Pancreas (tissue), 10 donors: ENCODE measurements at regions not wholly inside any gene's neighbourhood (a gene's known extent, or its start where the extent isn't known, plus 50 kb on each side); places are given as distances from the start of the nearest gene placed in this dataset.

ENCODE experiments used
- ATAC-seq, 4 donors: fragments of 200-7000 bp; cut with Tn5 transposase; one replicate each; pipeline versions ENCODE4 v1.8.0 to v1.9.1; 2020; ENCODE audit warnings: mild to moderate bottlenecking in 4 of 4, moderate library complexity in 4 of 4
- DNase-seq, 6 donors: peaks; one replicate each; pipeline ENCODE4 v3.0.0-alpha.2; 2020
- FAIRE-seq: peaks from 2 replicates; lab custom pipeline; 2012; peaks lifted over from hg19 to GRCh38; lab: Jason Lieb, UNC
- H3K27ac ChIP-seq, 4 donors: fragments of 200-600 bp; sonication (generic); 1 replicate in 3 of 4; 2 replicates in 1 of 4; pipeline versions ENCODE4 v1.5.0 to v1.8.0; 2020
- H3K27me3 ChIP-seq, 4 donors: fragments of 200-600 bp; one replicate each; pipeline ENCODE4 v1.8.0; 2021
- H3K36me3 ChIP-seq, 3 donors: fragments of 200-600 bp; sonication (generic) in 1 of 3; one replicate each; pipeline versions ENCODE4 v1.5.0 to v1.8.0; 2020 to 2021
- H3K4me1 ChIP-seq, 3 donors: fragments of 200-600 bp; one replicate each; pipeline ENCODE4 v1.8.0; 2021
- H3K4me3 ChIP-seq, 4 donors: fragments of 200-600 bp; sonication (generic) in 2 of 4; one replicate each; pipeline versions ENCODE4 v1.5.0 to v1.8.0; 2020 to 2021
- H3K9me3 ChIP-seq, 4 donors: fragments of 200-600 bp; one replicate each; pipeline ENCODE4 v1.8.0; 2021
- WGBS, 2 donors: extraction: QIAGEN DNeasy Blood & Tissue Kit; methylation state at CpG; one replicate each; pipeline ENCODE4 v1.1.7; 2013; 5-methylcytosine and 5-hydroxymethylcytosine counted together
- intact Hi-C, 3 donors: fragments of 100-400 bp; cut with DNase I; formaldehyde crosslinking; loops; one replicate each; pipeline versions ENCODE4 v1.11.1 to v1.14.2; 2022
- TF ChIP-seq, protein P1 (sequence below), 4 donors: fragments of 200-600 bp; sonication (generic) in 3 of 4; IDR thresholded peaks; one replicate each; pipeline versions ENCODE4 v1.5.0 to v1.8.0; 2021; ENCODE audit warnings: antibody characterized with exemption in 4 of 4
- donor health status: healthy with polysubstance abuse.
- donor health status: DM: no; HTN: no; CAD: no; lungs with moderate emphysema.
- donor health status: DM: no; HTN: no; CAD: no.
- donor health status: control.
- donor health status: control.
- donor health status: Bipolar disorder and iron deficiency.
- donor health status: DM: yes; HTN: yes; CAD: no.
- donor health status: DM: no; HTN: no; CAD: no.
- donor health status: DM: no; HTN: no; CAD: no.
- donor health status: DM: yes; HTN: yes; CAD: no.

GRCh38 chr3:159319156-159319555 lies 517.3 kb downstream of the MFSD1 start:
- Histone ChIP-seq H3K27me3 (no peaks in the 10 kb centered on the region), H3K36me3 (no peaks in the 10 kb centered on the region), H3K4me1 (no peaks in the 10 kb centered on the region), H3K4me3 (no peak overlapping the region), H3K9me3 (no peaks in the 10 kb centered on the region), H3K27ac (no peak overlapping the region)
- ATAC-seq (no peak), DNase-seq (no peak), FAIRE-seq (no peak)
- intact Hi-C loops: no loop called here
- TF ChIP-seq, protein P1, sequence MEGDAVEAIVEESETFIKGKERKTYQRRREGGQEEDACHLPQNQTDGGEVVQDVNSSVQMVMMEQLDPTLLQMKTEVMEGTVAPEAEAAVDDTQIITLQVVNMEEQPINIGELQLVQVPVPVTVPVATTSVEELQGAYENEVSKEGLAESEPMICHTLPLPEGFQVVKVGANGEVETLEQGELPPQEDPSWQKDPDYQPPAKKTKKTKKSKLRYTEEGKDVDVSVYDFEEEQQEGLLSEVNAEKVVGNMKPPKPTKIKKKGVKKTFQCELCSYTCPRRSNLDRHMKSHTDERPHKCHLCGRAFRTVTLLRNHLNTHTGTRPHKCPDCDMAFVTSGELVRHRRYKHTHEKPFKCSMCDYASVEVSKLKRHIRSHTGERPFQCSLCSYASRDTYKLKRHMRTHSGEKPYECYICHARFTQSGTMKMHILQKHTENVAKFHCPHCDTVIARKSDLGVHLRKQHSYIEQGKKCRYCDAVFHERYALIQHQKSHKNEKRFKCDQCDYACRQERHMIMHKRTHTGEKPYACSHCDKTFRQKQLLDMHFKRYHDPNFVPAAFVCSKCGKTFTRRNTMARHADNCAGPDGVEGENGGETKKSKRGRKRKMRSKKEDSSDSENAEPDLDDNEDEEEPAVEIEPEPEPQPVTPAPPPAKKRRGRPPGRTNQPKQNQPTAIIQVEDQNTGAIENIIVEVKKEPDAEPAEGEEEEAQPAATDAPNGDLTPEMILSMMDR (IDR thresholded peaks at IDR 0.05): no peak

DNA sequence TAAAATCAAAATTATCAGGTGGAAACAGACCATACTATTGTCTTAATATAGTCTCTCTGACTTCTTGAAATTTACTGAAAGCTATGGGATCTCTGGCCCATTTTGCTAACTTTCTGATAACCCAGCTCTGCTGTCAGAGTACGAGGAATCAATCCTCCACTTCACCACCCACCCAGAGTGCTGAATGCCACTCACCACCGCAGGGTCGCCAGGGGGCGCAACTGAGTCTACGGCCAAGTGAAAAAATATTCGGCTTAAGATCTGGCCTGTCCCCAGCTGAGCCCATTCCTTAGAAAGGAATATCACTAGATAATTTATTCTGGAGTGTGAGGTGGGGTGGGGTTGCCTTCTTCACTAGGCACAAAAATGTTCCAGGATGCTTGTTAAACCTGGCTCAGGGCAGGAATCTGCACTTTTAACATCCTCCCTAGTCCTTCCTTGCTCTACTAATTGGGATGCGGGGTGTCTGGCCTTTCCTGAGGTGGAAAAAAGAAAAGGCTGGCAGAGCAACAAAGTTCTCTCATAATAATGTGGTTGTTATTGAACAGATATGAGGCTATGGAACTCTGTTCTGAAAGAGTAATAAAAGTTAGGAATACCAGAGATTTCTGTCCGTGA lies 520.6 kb downstream of the MFSD1 start:
- no peak overlapping the region for H3K27ac ChIP-seq
- TF ChIP-seq, protein P1 (IDR thresholded peaks at IDR 0.05): peak in 3 of 4 donors; percentile 19 to 41 (median 23)
- intact Hi-C loops: no loop called here
- H3K9me3 ChIP-seq: no peaks in the 10 kb centered on the region
- peak in 3 of 6 donors; percentile 16 to 71 (median 28) for DNase-seq
- no peak for ATAC-seq
- H3K4me3 ChIP-seq: no peak overlapping the region
- no peaks in the 10 kb centered on the region for H3K4me1 ChIP-seq
- FAIRE-seq: no peak
- no peaks in the 10 kb centered on the region for H3K27me3 ChIP-seq
- WGBS, 2 donors: 32 to 34% methylated on average over 8 of the region's 8 CpGs
- H3K36me3 ChIP-seq: no peaks in the 10 kb centered on the region

DNA sequence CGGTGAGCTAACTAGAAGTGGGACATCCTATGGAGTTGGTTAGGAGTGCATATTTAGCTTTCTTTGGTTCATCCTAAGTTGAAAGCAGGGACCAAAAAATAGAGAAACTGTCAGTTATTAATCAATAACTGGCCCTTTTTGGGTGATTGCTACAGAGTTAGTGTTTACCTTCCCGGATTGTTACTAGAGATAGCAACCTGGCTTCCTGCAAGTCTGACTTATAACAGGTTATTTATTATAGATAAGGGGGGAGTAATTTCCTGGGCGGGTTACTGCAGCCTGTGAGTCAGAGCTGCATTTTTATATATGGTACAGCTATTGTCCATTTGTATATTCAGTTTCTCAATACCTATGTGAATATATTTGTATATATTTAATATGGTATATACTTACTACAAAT lies 522.0 kb downstream of the MFSD1 start:
- no peaks in the 10 kb centered on the region for H3K36me3 ChIP-seq
- ATAC-seq: no peak
- H3K4me1 ChIP-seq: no peaks in the 10 kb centered on the region
- no peak for DNase-seq
- WGBS, 2 donors: 48 to 51% methylated on average over 3 of the region's 3 CpGs
- H3K27me3 ChIP-seq: no peaks in the 10 kb centered on the region
- no peak for FAIRE-seq
- intact Hi-C loops: no loop called here
- H3K27ac ChIP-seq: no peak overlapping the region
- TF ChIP-seq, protein P1 (IDR thresholded peaks at IDR 0.05): no peak
- no peaks in the 10 kb centered on the region for H3K9me3 ChIP-seq
- H3K4me3 ChIP-seq: no peak overlapping the region

- no peak for ATAC-seq
- TF ChIP-seq, protein P1 (IDR thresholded peaks at IDR 0.05): no peak
Measured at GRCh38 chr3:159326998-159327397, 525.1 kb downstream of the MFSD1 start.

GRCh38 chr3:159332535-159333099 lies 530.8 kb downstream of the MFSD1 start:
- H3K4me1 ChIP-seq: no peaks in the 10 kb centered on the region
- DNase-seq (no peak), ATAC-seq (no peak), FAIRE-seq (no peak)
- no peaks in the 10 kb centered on the region for H3K36me3 ChIP-seq
- TF ChIP-seq, protein P1 (IDR thresholded peaks at IDR 0.05): no peak
- no peak overlapping the region for H3K4me3 ChIP-seq
- H3K9me3 ChIP-seq: no peaks in the 10 kb centered on the region
- intact Hi-C loops: no loop called here
- no peaks in the 10 kb centered on the region for H3K27me3 ChIP-seq
- no peak overlapping the region for H3K27ac ChIP-seq

More at GRCh38 chr3:159326998-159327397, 525.1 kb downstream of the MFSD1 start:
- H3K9me3 ChIP-seq: no peaks in the 10 kb centered on the region
- no peak overlapping the region for H3K4me3 ChIP-seq
- DNase-seq (no peak), FAIRE-seq (no peak)
- no peaks in the 10 kb centered on the region for H3K27me3 ChIP-seq
- H3K36me3 ChIP-seq: no peaks in the 10 kb centered on the region
- no peaks in the 10 kb centered on the region for H3K4me1 ChIP-seq
- 34 to 44% methylated on average over 2 of the region's 2 CpGs for WGBS, 2 donors
- intact Hi-C loops: no loop called here
- no peak overlapping the region for H3K27ac ChIP-seq
